Amygdala (tissue), 56 donors: ENCODE measurements at regions not wholly inside any gene's neighbourhood (a gene's known extent, or its start where the extent isn't known, plus 50 kb on each side); places are given as distances from the start of the nearest gene placed in this dataset.

Source experiments
- DNase-seq, 56 donors: peaks; one replicate each; lab custom pipeline; 2025; lab: John Stamatoyannopoulos, UW

DNA sequence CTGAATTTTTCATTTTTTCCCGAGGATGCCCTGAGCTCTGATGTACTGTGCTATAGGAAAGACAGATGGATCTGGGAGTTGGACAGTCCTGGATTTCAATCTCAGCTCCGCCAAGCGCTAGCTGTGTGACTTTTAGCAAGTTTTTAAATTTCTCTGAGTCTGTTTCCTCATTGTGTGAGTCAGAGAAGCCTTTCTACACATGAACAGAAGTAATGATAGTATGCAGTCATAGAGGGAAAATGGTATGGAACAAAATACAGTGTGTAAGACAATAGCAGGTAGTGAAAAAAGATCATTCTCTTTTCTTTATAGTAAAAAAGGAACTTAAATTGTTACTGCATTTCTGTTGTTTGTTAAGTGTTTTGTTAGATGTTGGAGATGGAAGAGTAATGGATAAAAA, 52.4 kb upstream of the PPM1B start:
- no peak for DNase-seq

DNA sequence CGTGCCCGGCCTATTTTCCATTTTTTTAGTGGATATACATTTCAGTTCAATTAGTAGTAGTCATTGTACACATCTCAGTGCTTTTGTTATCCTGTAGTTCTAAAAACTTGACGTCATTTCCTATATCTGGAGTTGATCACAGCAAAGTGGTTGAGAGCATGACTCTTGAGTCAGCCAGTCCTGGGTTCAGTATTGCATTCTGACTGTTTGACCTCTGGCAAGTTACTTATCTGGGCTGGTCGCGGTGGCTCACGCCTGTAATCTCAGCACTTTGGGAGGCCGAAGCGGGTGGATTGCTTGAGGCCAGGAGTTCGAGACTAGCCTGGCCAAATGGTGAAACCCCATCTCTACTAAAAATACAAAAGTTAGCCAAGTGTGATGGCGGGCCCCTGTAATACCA, 50.4 kb upstream of the PPM1B start:
- DNase-seq: no peak
